HG03457 (cell line): ENCODE measurements at regions not wholly inside any gene's neighbourhood (a gene's known extent, or its start where the extent isn't known, plus 50 kb on each side); places are given as distances from the start of the nearest gene placed in this dataset.

Experiments
- ATAC-seq: cut with Tn5 transposase; IDR thresholded peaks from one replicate; pipeline ENCODE4 v1.9.1; 2021; ENCODE audit warnings: moderate number of reproducible peaks; ENCODE audit not compliant: unreplicated experiment

GRCh38 chr13:102940143-102940542 is 94.3 kb downstream of the ERCC5 start:
- ATAC-seq, result no peak

GRCh38 chr13:102935896-102936321 is 90.1 kb downstream of the ERCC5 start:
- ATAC-seq, result no peak

- no peak for ATAC-seq
These were observed 87.7 kb downstream of the ERCC5 start for GRCh38 chr13:102933523-102933922.

- ATAC-seq, result no peak
These were observed 87.3 kb downstream of the ERCC5 start for GRCh38 chr13:102933122-102933521.

- ATAC-seq, result no peak
These were observed 86.5 kb downstream of the ERCC5 start for GRCh38 chr13:102932331-102932730.

GRCh38 chr13:102930566-102930965 is 84.7 kb downstream of the ERCC5 start:
- ATAC-seq, result no peak

- no peak for ATAC-seq
These were observed 83.3 kb downstream of the ERCC5 start for GRCh38 chr13:102928941-102929675.
